HG02798 (cell line): ENCODE measurements at regions not wholly inside any gene's neighbourhood (a gene's known extent, or its start where the extent isn't known, plus 50 kb on each side); places are given as distances from the start of the nearest gene placed in this dataset.
"Not testable (repeated sequence)": the region's sequence is repeated elsewhere in the genome, so short reads cannot be mapped to it uniquely, and the experiment has no call there.

Experiments
- ATAC-seq: cut with Tn5 transposase; IDR thresholded peaks from one replicate; pipeline ENCODE4 v1.9.1; 2021; ENCODE audit warnings: mild to moderate bottlenecking; ENCODE audit not compliant: unreplicated experiment, poor library complexity

DNA sequence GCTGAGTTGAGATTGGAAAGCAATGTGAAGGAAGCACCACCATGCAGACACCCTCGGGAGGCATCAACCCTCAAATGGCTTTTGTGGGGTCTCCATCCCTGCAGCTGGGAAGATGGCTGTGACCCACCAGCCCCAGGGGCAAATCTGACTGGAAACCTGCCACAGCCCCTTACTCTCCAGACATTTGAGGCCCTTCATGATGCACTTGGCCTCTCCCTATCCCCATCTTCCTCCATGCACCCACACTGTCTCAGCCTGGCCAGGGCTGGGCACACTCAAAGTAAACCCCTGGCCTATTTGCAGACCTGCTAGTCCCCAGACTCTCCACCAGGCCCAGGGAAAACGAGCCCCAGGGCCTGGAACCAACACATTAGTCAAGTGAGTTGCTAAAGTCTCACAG lies 205.2 kb downstream of the MATN1 start:
- no peak for ATAC-seq

DNA sequence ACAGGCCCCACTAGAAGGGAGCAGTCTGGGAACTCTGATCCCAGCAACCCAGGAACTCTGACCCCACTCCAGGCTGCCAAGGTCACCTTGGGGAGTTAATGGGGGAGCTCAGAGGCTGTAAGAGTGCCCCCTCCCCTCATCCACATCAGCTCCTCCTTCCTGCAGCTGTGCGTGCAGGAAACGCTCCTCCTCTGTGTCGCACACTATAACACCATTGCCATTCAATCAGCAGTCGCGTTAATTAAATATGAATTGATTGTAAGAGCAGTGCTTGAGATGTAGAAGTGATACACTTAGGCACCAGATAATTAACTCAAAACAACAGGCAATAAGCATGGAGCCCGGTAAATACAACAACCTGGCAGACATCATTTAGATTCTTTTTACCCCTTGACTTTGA lies 205.7 kb downstream of the MATN1 start:
- not testable (repeated sequence) for ATAC-seq

DNA sequence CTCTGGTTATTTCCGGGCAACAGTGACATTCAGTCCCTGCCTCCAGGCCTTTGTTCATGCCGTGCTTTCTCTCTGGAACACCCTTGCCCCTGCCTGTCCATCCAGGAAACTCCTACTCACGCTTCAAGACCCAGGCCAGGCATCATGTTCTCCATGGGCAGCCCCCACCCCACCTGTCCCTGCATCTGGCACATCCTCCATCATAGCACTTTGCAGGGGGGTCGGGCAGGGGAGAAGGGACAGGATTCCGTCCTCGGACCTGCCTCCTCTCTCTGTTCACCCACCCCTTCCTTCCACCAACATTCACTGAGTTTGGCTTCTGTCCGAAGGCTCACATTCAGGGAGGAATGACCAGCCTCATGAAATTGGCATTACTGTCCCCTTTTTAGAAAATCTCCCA lies 206.1 kb downstream of the MATN1 start:
- not testable (repeated sequence) for ATAC-seq

DNA sequence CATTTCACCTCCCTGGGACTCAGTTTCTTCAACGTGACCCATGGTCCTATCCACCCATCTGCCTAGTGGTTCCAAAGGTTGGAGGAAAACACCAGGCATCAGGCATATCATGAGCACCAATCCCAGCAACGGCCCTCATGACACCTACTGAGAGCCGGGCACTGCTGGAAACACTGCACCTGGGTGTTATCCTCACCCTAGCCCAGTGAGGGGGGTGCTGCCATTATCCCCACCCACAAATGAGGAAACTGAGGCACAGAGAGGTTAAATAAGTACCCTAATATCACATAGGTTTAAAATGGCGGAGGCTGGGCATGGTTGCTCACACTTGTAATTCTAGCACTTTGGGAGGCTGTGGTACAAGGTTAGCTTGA lies 206.9 kb downstream of the MATN1 start:
- ATAC-seq: no peak

DNA sequence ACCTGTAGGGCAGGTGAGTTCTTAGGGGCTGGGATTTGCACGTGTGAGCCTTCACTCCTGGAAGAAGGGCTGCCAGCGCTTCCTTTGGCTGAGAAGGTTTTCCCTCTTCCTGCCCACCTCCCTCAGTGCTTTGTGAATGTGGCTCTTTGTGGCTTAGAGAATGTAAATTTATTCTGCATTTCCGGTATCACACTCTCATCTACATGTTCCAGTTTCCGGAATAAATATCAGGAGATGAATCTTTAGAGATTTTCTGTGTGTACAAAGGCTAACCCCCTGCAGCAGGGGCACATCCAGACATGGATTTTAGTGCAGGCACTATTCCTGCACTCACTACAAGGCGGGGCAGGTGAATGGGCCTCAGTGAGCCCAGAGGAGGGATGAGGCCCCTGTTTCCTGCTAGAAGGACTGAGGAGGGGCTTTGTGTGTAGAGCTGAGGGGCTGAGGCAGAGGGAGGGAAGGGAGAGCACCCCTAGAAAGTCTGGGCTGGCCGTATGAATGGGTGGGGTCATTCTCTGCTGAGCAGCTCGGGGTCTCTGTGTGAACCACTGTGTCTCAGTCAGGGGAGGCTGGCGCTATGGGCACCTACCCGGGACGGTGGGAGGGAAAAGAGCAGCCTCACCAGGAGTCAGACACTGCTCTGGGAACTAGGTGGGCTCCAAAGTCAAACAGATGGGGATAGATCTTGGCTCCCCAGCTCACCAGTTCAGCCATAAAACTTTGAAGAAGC lies 207.5 kb downstream of the MATN1 start:
- ATAC-seq: no peak

DNA sequence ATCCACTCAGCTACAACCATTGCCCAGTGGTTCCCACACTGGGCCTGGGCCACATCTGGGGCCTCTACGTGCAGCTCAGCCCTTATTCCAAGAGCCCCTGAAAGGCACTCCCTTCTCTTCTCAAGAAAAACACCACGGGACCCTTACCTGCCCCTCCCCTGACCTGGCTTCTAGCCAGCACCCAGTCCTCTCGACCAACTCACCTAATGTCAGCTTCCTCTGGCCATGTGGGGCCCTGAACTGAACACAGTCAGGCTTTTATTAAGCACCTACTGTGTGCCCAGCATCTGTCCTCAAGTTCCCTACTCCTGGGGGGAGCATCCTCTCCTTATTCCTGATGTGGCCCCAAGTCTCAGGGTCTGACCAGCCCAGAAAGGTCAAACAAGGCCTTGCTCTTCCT lies 208.4 kb downstream of the MATN1 start:
- no peak for ATAC-seq

DNA sequence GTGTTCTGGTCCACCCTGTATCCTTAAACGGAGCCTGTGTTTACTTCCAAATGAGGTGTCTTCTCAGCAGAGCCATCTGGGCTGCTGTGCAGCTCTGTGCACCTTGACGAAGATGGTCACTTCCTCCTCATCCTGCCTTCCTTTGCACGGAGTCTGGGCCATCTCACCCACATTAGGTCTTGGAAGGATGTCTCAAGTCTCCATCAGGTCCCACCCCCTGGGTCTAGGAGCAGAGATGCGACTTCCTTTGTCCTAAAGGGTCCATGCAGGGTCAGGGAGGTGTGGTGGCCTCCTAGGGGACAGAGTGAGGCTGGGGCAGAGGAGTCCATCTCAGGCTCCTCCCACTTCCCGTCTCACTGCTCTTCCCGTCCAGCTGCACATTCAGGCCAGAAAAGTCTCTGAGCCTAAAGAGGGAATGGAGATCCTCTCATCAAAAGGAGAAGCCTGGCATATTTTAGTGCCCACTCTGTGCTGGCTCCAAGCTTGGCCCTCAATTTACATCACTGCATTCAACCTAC lies 209.2 kb downstream of the MATN1 start:
- ATAC-seq: no peak

DNA sequence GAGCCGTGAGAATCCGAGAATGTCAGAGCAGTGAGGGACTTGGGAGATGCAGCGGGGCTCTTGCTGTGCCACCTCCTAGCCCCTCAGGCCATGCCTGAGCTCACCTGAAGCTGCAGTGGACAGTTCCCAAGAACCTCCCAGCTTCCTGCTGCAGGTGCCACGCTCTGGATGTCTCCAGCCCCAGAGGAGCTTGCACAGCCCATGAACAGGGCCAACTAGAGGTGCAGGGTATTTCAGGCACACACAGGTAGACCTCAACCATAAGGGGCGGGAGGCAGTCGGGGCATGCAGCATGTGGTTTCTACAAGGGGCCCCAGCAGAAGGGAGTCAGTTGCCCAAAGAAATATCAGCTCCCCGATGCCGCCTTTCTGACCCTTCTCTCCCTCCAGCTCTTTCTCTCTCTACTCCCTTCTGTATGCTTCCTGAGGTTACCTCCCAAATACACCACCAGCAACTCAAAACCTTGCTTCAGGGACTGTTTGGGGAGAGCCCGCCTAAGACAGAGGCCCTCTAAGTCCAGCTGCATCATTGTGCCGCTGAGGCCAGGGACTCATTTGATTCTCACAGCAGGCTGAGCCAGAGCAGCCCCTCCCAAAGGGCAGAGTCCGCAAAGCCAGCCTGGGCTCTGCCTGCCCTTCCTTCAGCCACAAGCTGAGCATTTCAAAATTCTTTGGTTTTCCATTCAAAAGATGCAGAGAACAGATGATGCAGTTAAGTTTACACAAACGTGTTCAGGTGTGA lies 209.8 kb downstream of the MATN1 start:
- ATAC-seq: no peak

DNA sequence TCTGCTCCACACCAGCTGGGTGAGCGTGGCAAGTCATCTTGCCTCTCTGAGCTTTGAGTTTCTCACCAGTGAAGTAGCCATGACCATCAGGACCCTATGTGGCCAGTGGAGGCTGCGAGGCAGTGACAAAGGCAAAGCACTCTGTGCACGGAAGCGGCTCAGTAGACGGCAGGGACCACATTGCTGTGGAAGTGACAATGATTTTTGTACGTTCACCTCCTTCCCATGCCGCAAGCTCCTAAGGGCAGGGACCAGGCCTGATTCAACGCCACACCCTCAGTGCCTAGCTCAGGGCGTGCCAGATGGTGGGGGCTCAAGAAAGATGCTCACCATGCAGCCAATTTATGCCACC lies 210.5 kb downstream of the MATN1 start:
- ATAC-seq: no peak

DNA sequence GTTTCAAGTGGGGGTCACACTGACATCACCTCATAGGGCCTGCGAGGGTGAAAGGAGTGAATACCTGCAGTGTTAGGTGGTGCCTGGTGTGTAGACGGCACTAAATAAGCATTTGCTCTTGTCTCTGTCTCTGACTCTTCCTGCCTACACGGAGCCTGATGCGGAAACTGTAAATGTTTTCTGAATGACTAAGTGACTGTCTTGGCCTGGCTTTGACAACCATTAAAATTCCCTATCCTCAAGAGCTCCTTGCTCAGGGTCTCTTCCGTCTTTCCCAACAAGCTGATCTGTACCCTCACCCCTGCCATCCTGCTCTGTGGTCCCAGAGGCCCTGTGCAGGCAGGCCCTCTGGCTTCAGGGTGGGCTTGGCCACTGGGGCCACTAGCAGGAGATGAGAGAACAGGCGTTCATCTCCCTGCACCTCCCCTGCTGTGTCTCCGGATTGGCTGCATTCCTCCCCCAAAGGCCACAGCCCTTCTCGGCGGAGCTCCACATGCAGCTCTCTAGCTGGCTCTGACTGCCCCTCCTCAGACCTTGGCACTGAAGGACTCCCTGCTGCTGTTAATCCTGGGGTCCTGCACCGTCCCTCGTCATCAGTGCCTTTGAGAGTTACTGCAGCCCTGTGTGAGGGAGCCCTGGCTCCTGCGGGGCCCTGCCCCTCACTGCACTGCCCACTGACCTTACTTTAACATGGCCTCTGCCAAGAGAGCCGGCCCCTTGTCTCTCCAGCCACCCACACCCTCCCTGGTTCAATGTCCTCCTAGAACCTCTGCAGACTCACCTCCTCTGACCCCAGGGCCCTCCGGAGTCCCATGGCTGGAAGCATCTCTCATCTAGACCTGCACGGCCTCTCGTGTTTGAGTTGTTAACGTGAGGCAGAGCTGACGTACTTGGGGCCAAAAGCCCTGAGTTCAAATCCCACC lies 211.1 kb downstream of the MATN1 start:
- no peak for ATAC-seq

DNA sequence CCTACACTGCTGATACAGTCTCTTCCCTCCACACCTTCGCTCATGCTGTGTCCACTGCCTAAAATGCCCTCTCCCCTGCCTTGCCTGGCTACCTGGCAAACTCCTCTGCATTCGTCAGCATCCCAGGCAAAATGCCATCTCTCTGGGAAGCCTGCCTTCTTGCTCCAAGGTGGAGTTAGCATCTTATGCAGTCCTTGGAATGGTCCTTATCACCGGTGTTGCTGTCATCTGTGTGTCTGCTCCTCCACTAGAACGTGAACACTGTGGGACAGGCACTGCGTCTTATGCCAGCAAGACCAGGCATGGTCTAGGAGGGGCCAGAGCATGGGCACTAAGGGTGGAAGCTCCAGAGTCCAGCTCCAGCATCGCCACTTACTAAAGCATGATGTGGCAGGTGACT lies 211.8 kb downstream of the MATN1 start:
- no peak for ATAC-seq

DNA sequence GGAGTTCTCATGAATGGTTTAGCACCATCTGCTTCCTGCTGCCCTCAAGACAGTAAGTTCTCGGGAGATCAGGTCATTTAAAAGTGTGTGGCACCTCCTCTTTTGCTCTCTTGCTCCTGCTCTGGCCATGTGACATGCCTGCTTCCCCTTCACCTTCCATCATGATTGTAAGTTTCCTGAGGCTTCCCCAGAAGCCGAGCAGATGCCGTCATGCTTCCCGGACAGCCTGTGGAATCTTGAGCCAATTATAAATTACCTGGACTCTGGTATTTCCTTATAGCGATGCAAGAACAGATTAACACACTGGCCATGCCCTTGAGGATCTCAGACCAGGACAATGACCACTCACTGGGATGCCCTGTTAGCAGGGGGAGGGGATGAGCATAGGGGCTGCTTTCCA lies 212.3 kb downstream of the MATN1 start:
- no peak for ATAC-seq

DNA sequence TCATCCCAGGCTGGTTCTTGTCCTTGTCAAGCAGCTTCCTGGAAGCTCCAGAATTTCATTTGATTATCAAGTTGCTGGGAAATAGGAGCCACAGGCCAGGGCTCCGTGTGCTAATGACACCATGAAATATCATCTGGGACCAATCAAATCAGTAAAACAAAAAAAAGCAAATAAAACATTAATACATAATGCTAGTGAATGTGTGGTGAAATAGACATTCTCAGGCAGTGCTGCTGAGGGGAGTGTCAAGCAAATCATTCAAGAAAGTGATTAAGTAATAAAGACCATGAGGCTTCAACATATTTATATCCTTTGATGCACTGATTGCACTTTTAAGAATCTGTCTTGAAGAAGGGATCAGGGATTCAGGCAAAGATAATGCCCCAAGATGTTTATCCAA lies 213.7 kb downstream of the MATN1 start:
- no peak for ATAC-seq

DNA sequence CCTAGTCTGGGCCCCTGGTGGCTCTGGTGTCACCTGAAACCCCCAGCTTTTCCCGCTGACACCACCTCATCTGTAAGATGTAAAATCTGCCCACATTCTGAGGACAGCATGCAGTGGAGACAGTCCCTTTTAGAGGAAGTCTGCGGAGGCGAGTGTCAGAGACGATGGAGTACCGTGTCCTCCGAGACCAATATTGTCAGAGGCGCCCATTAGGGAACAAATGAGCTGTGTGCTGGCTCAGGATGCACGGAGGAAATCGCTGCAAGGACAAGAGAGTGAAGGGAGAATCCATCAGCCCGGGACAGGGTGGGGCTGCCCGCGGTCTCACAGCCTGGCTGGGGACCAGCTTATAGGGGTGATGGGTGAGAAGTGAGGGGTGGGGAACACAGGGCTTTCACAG lies 214.8 kb downstream of the MATN1 start:
- ATAC-seq: no peak

DNA sequence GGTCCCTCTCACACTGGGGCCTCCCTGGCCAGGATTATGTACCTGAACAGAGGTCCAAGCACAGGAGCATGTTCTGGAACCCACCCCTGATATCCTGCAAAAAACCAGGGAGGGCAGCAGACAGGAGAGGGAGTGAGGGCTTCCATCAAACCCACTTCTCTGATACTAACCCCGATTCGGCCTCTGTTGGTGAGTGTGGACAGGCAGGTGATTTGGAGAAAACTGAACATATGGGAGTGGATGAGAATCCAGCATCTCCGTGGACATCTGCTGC lies 215.3 kb downstream of the MATN1 start:
- ATAC-seq: no peak

DNA sequence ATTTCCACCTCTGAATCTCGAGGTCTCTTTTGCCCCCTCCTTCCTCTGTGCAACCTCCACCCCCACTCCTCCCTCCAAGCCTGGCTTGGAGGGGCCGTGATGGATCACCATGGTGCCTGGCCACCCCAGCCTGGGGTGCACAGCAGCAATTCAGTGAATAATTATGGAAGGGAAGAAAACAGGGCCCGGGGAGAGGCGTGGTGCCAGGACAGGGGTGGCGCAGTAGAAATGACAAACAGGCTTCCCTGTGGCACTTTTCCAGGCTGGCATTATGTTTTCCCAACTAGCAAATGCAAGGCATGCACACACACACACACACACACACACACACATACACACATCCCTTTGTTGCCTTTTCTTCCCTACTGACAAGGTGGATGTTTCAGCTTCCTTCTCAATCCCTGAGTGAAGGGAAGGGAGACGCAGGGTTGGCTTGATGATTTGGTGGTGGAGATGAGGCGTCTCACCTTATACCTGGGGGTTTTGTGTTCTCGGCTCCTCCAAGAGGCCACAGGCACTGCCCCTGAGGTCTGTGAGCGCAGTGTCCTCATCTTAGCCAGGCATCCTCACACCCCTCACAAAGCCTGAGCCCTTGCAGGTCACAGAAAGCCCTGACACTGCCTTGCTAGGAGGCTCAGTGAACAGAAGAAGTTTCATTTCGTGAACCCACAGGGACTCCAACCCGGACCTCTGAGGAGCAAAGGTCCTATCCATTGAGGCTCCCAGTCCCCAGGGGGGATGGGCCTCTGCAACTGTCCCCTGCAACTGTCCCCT lies 215.8 kb downstream of the MATN1 start:
- no peak for ATAC-seq

DNA sequence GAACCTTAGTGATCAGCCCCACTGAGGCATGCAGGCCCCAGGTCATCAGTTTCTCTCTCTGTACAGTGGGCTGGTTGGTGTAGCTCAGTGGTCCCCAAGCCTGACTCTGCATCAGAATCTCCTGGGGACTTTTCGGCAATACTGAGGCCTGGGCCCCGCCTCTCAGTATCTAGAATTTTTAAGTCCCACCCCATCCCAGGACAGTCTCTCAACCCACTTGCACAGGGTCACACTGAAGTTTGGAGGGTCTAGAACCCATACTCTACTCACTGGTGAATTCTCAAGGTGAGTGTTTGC lies 216.4 kb downstream of the MATN1 start:
- no peak for ATAC-seq

DNA sequence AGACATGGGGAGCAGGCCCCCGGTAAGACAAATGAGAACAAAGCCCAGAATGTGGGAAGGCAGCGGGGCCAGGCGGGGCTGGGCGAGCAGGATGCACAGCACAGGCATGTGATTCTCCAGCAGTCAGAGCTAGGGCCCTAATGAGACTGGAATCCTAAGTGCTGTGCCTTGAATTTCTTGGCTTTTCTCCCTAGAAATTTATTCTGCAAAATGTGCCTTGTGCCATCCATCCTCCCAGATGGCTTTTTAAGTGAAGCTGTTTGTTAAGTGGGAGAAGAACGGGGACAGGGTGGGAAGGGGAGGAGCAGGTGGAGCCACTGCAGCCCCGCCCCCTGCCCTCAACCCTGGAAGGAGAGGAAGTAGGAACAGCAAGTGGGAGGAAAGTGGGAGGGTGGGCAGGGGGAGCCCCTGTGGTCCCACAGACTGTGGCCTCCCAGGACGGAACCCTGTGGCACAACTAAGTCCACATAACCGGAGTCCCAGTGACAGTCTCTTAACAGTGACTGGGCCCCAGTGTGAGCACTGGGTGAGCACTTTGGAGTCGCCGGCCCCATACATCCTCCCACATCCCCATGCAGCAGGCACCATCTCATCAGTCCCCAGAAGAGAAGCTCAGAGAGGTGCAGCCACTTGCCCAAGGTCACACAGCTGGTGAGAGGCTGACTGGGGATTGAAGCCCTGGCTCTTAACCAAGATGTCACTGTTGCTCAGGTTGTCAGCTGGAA lies 216.9 kb downstream of the MATN1 start:
- no peak for ATAC-seq

DNA sequence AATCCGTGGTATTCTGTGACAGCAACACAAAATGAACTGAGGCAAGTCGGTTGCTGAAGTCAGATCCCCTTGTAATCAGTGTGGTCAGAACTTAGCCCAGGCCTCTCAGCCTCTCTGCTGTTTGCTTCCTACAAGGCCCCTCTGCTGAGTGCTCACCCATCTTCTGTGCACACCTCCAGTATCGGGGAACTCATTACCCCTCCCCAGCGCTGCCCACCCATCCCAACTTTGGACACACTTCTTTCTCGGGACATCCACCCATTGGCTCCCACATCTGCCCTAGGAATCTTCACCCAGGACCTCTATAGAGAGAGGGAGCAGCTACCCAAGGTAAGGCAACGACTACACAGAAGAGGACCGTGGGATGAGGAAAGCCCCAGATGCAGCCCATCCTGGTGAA lies 217.5 kb downstream of the MATN1 start:
- no peak for ATAC-seq

DNA sequence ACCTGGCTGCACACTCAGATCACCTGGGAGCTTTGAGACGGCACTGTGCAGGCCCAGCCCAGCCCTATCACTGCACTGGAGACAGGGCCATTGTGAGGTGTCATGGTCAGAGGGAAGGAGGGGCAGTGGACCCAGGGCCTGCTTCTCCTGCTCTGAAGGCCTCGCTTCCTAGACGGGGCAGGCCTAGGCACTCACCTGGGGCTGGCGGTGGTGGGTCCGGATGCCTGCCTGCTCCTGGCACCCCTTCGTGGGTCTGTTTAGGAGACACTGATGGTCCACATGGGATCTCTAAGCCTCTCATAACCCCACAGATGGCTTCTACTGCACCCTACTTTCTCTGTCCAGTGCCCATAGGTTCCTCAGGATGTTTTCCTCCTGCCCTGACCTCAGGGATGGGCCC lies 230.9 kb downstream of the MATN1 start:
- ATAC-seq: no peak
